ENCODE measurements at regions not wholly inside any gene's neighbourhood (a gene's known extent, or its start where the extent isn't known, plus 50 kb on each side); places are given as distances from the start of the nearest gene placed in this dataset.

DNA sequence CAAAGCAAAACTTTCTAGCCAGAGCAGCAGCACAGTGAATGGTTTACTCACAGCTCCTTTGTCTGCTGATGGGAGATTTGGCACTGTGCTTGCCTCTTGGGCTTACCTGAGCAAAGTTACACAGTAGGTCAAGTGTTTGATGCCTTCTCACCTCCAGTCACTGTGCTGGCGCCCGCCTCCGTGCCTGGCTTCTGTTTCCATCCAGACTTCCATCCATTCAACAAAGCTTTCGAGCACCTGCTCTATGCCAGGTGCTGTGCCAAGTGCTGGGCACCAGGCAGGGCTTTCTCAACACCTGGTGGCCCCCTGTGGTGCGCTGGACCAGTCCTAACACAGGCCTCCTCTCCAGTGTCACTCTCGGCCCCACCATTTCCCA is 199.2 kb upstream of the EEA1 start:
- DNase-seq (ENCODE audit: low read depth in 1 of 2, low spot score in 1 of 2), result no peak

DNA sequence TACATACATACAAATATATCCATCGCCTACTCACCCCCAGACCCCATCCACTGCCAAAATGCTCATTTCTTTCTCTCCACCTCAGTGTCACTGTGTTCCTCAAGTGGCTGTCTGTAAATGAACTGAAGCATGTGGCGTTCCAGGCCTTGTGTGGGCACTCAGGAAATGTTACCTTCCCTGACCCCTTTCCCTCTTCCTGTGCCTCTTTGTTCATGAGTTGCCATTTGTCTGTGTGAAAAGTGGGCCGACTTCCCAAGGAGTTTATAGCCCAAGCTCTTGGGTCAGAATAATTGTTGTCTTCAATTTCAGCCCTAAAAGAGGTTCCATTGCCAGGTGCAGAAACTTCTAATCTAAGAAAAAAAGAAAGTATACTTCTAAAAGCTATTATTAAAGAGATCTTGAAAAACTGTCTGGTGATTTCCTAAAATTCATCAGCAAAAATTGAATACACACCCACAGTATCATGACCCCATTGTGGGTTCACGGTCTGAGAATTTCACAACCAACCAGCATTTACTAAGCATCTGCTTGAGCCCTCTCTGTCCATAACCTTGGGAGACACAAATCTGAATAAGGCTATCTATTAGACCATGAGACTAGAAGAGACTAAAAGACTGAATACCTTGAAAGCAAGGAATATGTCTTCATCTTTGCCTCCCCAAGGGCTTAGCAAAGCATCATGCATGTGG is 201.4 kb upstream of the EEA1 start:
- no peak for DNase-seq (ENCODE audit: low read depth in 1 of 2, low spot score in 1 of 2)

DNA sequence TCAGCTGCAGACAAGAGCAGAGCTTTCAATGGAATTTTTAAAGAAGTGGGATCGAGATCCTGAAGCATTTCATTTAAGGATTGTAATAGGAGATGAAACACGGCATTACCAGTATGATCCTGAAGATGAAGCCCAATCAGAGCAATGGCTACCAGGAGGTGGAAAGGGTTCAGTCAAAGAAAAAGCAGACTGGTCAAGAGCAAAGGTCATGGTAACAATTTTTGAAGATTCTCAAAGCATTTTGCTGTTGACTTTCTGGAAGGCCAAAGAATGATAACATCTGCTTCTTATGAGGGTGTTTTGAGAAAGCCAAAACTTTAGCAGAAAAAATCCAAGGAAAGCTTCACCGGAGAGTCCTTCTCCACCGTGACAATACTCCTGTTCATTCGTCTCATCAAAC is 204.3 kb upstream of the EEA1 start:
- DNase-seq (ENCODE audit: low read depth in 1 of 2, low spot score in 1 of 2), result no peak

DNA sequence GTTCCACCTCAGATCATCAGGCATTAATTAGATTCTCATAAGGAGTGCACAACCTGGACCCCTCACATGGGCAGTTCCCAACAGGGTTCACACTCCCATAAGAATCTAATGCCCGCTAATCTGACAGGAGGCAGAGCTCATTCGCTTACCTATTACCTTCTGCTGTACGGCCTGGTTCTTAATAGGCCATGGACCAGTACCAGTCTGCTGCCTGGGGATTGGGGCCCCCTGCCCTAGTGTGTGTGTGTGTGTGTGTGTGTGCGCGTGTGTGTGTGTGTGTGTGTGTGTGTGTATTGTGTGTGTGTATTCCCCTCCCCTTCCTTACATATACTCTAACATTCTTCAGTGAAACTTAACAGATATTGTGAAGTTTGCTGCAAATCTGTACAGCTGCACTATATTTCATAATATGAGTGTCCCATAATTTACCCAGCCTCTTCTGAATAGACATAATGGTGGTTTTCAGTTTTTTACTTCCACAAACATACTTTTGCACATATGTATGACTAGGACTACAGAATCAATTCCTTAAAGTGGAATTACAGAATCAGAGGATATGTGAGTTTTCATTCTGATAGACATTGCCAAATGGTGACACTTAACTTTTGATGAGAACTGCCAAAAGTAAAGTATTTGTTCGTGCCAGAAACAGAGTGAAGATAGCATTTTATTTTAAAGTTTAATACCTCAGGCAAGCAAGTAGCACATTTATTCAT is 205.2 kb upstream of the EEA1 start:
- no peak for DNase-seq (ENCODE audit: low read depth in 1 of 2, low spot score in 1 of 2)

DNA sequence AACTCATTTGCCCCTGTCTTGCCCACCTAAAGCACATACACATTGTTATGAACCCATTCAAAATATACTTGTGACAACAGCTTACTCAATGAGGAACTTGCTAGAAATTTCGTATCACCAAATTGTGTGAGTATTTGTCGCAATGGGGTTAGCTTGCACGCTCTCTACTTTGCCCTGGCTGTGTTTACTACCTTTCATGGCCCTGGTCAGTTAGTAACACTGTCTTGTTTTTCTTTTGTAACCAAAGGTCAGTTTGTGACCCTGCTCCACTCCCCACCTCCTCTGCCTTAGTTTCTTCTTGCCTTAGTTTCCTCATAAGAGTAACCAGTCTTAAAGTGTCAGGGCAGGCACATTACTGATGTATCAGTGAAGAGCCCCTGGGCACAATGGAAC is 205.8 kb upstream of the EEA1 start:
- DNase-seq (ENCODE audit: low read depth in 1 of 2, low spot score in 1 of 2), result no peak

DNA sequence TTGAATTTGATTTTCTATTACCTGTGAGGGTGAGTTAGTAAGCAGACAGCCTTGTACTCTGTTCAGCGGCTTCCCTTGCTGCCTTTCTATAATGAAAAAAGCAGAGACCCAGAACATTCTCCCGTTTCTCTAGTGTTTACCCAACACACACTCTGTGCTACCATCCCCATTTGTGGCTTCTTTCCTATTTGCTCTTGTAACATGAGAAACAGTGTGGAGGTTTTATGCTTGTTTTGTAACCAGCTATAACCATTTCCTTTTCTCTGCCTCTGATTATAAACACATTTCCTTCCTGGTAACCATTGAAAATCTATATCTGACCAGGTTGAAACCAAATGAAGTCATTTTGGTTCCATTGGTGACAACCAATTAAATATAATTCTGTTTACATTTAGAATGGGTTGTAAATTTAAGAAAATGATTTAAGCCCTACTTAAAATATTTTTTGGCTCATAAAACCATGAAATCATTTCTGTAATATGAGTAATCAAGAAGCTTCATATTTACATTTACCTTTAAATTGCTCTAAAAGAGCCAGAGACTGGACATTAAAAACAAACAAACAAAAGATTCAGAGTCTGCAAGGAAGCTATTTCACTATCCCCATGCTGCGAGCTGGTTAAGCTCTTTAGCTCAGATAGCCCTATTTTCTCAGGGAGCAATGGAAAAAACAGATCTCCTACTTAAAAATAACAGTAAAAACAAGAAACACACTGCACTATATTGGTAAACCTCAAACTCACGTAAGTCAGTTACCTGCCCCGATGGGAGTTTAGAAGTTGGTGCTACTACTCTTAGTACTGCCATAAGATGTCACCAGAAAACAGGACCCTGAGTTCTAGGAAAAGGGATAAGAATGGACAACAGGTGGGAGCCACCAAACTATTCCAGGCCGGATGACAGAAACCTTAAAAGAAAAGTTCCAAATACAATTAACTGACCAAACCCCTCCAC is 206.5 kb upstream of the EEA1 start:
- no peak for DNase-seq (ENCODE audit: low read depth in 1 of 2, low spot score in 1 of 2)

DNA sequence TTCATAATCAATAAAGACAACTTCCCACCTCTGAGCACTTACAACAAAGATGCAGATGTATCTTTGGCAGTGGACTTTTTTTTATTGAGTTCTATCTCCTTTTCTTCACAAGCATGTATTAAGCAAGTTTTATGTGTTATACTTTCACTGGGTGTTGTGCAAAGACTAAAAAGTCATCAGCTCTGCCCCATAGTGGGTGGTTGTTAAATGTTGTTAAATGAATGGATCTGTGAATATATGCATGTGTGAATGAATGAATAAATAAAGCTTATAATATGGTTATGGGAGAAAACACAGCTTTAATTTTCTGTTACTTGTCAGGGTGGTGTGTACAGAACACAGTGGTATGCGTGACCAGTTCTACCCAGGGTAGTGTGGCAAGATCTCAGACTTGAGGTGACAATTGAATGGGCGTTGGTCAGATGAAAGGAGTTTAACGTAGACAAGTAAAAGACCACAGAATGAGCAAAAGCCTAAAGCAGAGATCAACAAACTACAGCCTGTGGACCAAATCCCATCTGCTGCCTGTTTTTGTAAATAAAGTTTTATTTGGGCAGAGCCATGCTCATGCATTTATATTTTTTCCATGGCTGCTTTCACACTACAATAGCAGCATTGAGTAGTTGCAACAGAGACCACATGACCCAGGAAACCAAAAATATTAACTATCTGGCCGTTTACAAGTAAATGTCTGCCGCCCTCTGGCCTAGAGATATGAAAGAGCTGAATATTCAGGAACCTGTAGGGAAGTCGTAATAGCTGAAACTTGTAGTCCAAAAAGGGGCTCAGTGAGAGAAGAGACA is 207.4 kb upstream of the EEA1 start:
- DNase-seq (ENCODE audit: low read depth in 1 of 2, low spot score in 1 of 2), result no peak

DNA sequence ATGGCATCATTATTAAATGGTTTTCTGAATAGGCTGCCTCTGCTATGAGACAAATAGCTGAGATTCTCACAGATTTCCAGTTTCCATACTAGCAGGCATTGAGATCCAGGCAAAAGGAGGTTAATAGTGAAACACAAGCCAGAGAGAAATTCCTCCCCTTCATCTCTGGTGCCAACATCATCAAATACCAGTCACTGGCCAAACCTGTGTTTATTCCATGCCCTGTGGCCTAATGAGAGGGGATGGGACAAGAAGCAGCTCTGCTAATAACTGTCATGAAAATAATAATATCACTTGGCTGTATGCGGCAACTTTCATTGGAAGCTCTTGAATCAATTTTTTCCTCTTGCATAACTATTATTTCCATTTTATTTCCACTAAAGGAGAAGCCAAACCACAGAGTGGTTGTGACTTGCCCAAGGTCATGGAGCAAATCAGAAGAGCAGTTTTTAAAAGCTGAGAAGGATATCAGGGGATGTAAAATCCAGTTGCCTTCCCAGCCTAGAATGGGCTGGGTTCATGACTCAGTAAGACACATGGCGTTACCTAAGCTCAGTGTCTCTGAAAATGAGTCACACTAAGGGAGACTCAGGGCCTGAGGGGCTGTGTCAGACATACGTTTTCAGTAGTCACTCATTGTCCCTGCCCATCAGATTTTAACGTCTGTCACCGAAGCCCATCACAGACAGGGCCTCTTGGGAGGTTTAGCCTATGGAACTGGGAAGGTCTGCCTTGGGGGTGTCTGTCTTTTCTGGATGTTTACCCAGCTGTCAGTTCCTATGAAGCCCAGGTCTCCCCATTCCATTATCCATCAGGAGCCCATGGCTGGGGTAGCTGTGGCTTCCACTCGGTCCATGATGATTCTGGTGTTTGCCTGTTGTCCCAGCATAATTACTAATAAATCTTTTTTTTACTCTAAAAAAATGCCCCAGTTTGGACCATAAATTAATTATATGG is 208.8 kb upstream of the EEA1 start:
- DNase-seq (ENCODE audit: low read depth in 1 of 2, low spot score in 1 of 2), result no peak

DNA sequence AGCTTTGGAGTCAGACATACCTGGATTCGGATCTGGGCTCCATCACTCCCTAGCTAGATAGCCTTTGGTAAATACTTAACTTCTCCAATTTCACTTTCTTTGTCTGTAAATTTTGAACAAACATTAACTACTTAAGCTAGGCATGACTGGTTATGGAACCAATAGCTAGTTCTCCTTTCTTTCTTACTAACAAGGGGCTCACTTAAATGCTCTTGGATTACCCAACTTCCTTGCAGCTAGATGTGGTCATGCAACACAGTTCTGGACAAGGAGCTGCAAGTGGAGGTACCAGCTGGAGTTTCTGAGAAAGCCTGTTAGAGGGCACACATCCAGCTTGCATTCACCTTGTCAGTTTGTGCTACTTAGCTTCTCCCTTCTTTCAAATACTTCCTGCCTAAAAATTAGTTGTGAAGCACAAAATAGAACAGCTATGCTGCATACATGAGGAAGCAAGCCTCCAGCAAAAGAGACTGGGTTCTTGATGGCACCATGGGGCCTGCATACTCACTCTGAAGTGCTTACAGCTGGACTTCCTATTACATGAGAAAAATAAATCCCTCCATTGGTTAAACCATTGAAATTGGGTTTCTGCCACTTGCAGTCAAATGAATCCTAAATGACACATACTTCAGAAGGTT is 210.1 kb upstream of the EEA1 start:
- DNase-seq (ENCODE audit: low read depth in 1 of 2, low spot score in 1 of 2), result no peak

DNA sequence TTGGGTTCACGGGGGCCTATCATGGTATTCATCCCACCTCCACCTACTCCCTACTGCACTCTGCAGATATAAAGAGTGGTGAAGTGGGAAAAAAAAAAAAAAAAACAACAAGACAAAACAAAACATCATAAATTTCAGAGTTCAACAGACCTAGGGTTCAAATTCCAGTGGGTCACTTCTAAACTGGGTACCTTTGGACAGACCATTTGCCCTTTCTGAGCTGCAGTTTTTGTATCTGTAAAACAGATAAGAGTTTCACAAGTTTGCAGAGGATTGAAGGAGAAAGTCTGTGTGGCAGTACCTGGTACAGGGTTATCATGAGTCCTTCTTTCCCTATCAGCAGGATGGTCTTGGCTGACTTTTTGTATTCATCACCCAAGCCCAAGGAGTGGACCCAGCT is 211.2 kb upstream of the EEA1 start:
- DNase-seq (ENCODE audit: low read depth in 1 of 2, low spot score in 1 of 2), result no peak

DNA sequence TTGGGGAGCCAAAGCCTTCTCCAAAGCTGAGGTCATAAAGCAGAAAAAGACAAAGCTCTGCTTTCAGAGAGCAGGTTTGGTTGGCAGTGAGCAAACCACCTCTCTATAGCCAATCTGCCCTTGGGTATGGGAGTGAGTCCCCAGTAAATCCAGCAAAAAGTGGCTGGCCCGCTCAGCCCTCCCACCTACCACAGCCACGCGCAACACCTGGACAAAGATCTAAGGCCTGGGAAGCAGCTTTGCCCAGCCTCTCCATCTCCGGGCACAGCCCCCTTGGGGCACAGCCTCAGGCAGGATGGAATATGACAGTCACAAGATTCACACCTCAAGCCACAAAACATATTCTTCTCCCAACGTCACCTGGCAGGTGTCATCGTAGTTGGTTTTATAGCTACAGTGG is 211.7 kb upstream of the EEA1 start:
- DNase-seq (ENCODE audit: low read depth in 1 of 2, low spot score in 1 of 2), result no peak

DNA sequence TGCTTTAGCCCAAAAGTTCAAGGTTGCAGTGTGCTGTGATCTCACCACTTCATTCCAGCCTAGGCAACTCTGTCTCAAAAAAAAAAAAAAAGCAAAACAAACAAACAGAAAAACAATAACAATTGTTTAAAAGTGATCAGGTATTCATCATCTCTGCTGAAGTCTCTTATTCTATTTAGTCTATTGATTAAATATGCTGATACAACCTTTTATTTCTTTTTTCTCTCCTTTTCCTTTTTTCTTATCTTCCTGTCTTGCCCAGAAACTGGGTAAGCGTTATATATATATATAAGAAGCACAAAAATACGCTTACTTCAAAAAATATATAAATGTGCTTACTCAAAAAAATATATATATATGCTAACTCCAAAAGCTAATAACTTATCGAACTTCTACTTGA is 213.8 kb upstream of the EEA1 start:
- no peak for DNase-seq (ENCODE audit: low read depth in 1 of 2, low spot score in 1 of 2)

DNA sequence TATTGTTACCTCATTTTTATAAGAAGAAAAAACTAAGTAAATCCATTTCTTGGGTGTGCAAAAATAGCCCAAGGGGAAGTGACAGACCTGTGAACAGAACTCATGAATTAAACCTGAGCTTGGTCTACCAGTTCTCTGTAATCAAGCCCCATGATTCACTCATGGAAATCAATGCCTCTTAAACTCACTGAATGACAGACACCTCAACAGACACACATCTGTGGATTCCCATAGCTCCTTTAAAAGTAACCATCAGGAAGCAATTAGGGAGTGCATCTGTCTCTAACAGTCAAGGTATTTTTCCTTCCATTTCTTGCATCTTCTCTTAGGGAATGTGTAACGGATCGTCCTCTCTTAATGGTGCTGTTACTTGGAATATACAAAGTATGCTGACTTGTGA is 215.0 kb upstream of the EEA1 start:
- DNase-seq (ENCODE audit: low read depth in 1 of 2, low spot score in 1 of 2), result no peak

DNA sequence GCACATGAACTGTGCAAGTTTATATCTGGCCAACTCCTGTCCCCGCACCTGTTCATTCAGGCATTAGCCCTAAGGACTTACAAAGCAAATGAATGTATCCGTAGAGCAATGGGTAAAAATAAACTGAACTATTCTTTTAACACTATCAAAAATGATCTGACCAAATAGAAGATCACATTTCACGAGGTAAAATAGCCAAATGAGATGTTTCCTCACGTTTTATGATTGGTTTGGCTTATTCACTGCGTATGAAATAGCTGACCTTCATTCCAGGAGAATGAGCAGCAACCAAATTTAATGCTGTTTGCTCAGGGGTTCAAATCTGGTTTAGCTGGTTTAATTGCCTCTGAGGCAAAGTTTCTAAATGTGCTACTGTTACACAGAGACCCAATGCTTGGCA is 216.0 kb upstream of the EEA1 start:
- DNase-seq (ENCODE audit: low read depth in 1 of 2, low spot score in 1 of 2), result no peak

DNA sequence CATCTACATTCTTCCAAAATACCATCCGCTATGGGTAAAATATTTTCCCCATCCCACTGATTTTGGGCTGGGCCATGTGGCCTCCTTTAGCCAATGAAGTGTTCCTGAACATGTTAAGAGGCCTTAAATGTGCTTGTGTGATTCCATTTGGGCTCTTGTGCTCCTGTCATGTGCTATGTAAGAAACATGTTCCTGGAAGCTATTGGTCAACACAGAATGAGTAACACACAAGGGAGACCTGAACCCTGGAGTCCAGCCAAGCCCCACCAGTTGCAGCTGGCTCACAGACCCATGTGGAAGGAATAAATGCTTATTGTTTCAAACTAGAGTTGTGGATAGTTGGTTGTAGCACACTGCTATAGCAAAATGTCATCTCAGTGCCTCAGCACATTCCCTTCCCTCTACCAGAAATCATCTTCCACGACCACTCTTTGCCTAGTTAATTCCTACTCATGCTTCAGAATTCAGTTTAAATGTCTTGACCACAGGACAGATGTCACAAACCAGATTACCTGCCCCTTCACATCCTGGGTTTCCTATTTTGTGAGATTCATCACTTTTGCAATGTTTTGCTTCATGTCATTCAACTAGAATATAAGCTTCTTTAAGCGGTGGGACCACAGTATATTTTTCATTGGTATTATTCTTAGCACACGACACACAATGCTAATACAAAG is 217.3 kb upstream of the EEA1 start:
- DNase-seq (ENCODE audit: low read depth in 1 of 2, low spot score in 1 of 2), result no peak

DNA sequence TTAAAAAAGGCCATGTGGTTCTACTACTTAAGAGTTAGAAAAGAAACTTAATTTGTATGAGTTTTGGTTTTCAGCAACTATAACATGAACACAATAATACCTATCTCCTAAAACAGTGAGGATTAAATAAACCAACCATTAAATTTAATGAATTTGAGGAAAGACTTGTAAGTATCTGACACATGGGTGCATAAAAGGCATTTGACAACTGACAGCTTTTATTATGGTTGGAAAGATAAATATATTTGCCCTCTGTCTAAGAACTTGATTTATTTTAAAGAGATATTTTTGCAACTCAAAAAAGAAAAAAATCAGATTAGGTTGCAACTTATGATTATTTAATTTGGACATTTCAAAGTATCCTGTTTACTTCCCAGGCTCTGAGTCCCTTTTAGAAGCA is 217.9 kb upstream of the EEA1 start:
- DNase-seq (ENCODE audit: low read depth in 1 of 2, low spot score in 1 of 2), result no peak

DNA sequence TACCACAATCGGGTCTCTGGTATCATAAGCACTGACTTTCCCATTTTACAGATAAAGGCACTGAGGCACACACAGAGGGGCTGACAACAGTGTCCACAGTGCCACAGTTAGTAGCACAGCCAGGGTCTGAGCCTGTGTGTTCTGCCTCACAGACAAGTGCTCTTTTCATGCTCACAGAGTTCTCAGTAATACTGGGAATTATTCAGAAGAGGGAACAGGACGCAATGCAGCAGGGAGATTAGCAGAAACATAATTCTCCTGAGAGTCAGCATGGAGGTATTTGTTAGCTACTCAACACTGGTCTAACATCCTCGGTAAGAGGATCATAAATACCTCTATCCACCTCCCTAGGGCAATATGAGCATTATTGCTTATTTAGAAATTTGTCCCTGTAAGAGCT is 219.3 kb upstream of the EEA1 start:
- no peak for DNase-seq (ENCODE audit: low read depth in 1 of 2, low spot score in 1 of 2)

DNA sequence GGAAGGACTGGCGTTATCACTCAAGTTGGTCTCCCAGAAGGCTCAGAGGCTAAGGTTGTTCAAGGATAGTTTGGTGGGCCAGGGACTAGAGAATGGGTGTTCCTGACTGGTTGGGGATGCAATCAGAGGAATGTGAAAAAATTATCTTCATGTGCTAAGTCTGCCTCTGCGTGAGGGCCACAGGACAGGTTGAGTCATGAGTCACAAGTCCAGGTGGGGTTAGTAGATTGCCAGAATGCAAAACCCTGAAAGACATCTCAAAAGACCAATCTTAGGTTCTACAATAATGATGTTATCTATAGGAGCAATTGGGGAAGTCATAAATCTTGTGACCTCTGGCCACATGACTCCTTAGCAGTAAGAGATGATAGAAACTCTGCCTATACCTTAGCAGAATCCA is 220.1 kb upstream of the EEA1 start:
- DNase-seq (ENCODE audit: low read depth in 1 of 2, low spot score in 1 of 2), result no peak

All from activated T-helper 1 cell treated with anti-CD3 and anti-CD28 coated beads, Interleukin-2, amount 50 U/mL, for 16 hours (primary cell).